ENCODE measurements at regions not wholly inside any gene's neighbourhood (a gene's known extent, or its start where the extent isn't known, plus 50 kb on each side); places are given as distances from the start of the nearest gene placed in this dataset.

GRCh38 chr9:25543806-25544205 is 134.4 kb downstream of the TUSC1 start:
- no peak overlapping the region for H3K9ac ChIP-seq (ENCODE audit: low read length)
- H3K9me3 ChIP-seq (ENCODE audit: control insufficient read depth, low read depth, low read length) = no peaks in the 10 kb centered on the region
- no peaks in the 10 kb centered on the region for H3K4me1 ChIP-seq (ENCODE audit: control insufficient read depth, low read depth, low read length)
- H3K27ac ChIP-seq (ENCODE audit: low read length) = no peak overlapping the region
- no peak overlapping the region for H3K4me3 ChIP-seq (ENCODE audit: low read length)
- no peaks in the 10 kb centered on the region for H3K36me3 ChIP-seq (ENCODE audit: control insufficient read depth, low read depth, low read length)
- H3K27me3 ChIP-seq (ENCODE audit: control insufficient read depth, insufficient read depth, low read length) = no peaks in the 10 kb centered on the region

DNA sequence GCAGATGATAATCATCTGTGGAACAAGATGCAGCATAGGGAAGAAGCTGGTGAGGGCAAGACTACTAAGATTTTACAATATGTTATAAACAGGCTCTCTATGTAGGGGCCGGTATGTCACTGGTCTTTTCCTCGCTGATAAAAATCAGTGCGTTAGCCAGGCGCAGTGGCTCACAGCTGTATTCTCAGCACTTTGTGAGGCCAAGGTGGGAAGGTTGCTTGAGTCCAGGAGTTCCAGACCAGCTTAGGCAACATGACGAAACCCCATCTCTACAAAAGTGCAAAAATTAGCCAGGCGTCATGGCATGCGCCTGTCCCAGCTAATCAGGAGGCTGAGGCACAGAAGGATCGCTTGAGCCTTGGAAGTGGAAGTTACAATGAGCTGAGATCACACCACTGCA is 135.9 kb downstream of the TUSC1 start:
- Histone ChIP-seq H3K36me3 (ENCODE audit: control insufficient read depth, low read depth, low read length) (no peaks in the 10 kb centered on the region), H3K9ac (ENCODE audit: low read length) (no peak overlapping the region), H3K27me3 (ENCODE audit: control insufficient read depth, insufficient read depth, low read length) (no peaks in the 10 kb centered on the region), H3K27ac (ENCODE audit: low read length) (no peak overlapping the region), H3K4me3 (ENCODE audit: low read length) (no peak overlapping the region), H3K9me3 (ENCODE audit: control insufficient read depth, low read depth, low read length) (no peaks in the 10 kb centered on the region), H3K4me1 (ENCODE audit: control insufficient read depth, low read depth, low read length) (peaks cover 11% of the 10 kb centered on the region)

DNA sequence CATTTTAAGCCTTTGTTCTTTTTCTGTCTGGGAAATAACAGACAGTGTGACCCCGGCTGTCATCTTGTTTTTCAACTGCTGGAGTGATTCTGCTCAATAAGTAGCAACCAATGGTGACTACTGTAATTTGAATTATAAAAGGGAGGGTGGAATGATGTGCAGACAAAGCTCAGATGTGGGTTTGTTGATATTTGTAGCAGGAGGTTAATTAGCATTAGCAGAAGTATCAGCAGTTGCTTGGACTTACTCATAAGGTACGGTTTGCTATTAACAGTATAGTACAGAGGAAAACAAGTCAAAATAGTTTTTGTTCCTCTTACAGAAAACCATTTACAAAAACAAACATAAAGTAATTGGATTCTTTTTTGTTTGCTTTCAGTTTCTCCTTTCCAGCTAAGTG is 140.4 kb downstream of the TUSC1 start:
- no peak overlapping the region for H3K9ac ChIP-seq (ENCODE audit: low read length)
- H3K36me3 ChIP-seq (ENCODE audit: control insufficient read depth, low read depth, low read length) = no peaks in the 10 kb centered on the region
- no peak overlapping the region for H3K4me3 ChIP-seq (ENCODE audit: low read length)
- no peak overlapping the region for H3K27ac ChIP-seq (ENCODE audit: low read length)
- H3K9me3 ChIP-seq (ENCODE audit: control insufficient read depth, low read depth, low read length) = no peaks in the 10 kb centered on the region
- no peaks in the 10 kb centered on the region for H3K27me3 ChIP-seq (ENCODE audit: control insufficient read depth, insufficient read depth, low read length)
- H3K4me1 ChIP-seq (ENCODE audit: control insufficient read depth, low read depth, low read length) = peaks cover 11% of the 10 kb centered on the region

DNA sequence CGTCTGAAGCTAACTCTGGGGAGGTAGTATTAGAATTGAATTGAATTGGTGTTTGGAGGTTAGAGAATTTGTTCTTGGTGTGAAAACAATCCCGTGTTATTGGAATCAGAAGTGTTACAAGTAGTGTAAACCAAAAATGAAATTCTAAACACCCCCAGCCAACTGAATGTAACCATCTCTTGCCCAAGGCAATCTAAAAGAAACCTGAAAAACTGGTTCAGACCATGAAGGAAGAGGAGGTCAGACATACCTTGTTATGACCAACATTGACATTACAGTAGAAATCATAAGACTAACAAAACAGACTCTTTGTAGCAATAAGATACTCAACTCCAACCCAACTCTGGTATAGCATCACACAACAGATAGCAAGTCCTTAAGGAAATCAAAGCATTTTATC is 159.0 kb downstream of the TUSC1 start:
- no peak overlapping the region for H3K27ac ChIP-seq (ENCODE audit: low read length)
- no peaks in the 10 kb centered on the region for H3K4me1 ChIP-seq (ENCODE audit: control insufficient read depth, low read depth, low read length)

DNA sequence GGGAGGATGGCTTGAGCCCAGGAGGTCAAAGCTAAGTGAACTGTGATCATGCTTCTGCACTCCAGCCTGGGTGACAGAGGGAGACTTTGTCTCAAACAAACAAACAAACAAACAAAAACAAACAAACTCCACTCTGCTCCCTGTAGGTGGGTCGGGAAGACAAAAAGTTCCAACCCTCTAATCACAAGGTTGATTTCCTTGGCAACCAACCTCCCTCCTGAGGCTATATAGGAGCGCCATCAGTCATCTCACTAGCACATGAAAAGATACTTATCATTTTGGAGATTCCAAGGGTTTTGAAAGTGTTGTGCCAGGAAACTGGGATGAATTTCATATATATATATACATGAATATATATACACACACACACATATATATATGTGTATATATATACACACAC is 160.5 kb downstream of the TUSC1 start:
- no peaks in the 10 kb centered on the region for H3K9me3 ChIP-seq (ENCODE audit: control insufficient read depth, low read depth, low read length)
- H3K4me3 ChIP-seq (ENCODE audit: low read length) = no peak overlapping the region
- no peak overlapping the region for H3K9ac ChIP-seq (ENCODE audit: low read length)
- no peaks in the 10 kb centered on the region for H3K27me3 ChIP-seq (ENCODE audit: control insufficient read depth, insufficient read depth, low read length)
- no peaks in the 10 kb centered on the region for H3K36me3 ChIP-seq (ENCODE audit: control insufficient read depth, low read depth, low read length)
- no peaks in the 10 kb centered on the region for H3K4me1 ChIP-seq (ENCODE audit: control insufficient read depth, low read depth, low read length)
- no peak overlapping the region for H3K27ac ChIP-seq (ENCODE audit: low read length)

More for the DNA sequence above, 159.0 kb downstream of the TUSC1 start:
- Histone ChIP-seq H3K9ac (ENCODE audit: low read length) (no peak overlapping the region), H3K36me3 (ENCODE audit: control insufficient read depth, low read depth, low read length) (no peaks in the 10 kb centered on the region), H3K4me3 (ENCODE audit: low read length) (no peak overlapping the region), H3K27me3 (ENCODE audit: control insufficient read depth, insufficient read depth, low read length) (no peaks in the 10 kb centered on the region), H3K9me3 (ENCODE audit: control insufficient read depth, low read depth, low read length) (no peaks in the 10 kb centered on the region)

- Histone ChIP-seq H3K27me3 (ENCODE audit: control insufficient read depth, insufficient read depth, low read length) (no peaks in the 10 kb centered on the region), H3K9me3 (ENCODE audit: control insufficient read depth, low read depth, low read length) (no peaks in the 10 kb centered on the region), H3K36me3 (ENCODE audit: control insufficient read depth, low read depth, low read length) (no peaks in the 10 kb centered on the region), H3K4me1 (ENCODE audit: control insufficient read depth, low read depth, low read length) (no peaks in the 10 kb centered on the region), H3K4me3 (ENCODE audit: low read length) (no peak overlapping the region), H3K9ac (ENCODE audit: low read length) (no peak overlapping the region), H3K27ac (ENCODE audit: low read length) (no peak overlapping the region)
Observed at GRCh38 chr9:25513509-25514033, 164.7 kb downstream of the TUSC1 start.

DNA sequence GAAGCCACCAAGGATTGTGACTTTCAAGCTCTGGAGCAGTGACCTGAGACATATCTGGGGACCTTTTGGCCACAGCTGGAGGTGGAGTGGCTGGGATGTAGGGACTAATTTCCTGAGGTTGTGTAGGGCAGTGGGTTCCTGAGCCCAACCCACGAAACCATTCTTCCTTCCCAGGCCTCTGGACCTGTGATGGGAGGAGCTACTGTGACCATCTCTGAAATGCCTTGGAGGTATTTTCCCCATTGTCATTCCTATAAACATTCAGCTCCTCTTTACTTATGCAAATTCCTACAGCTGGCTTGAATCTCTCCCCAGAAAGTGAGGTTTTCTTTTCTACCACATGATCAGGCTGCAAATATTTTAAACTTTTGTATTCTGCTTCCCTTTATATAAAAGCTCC is 172.6 kb downstream of the TUSC1 start:
- Histone ChIP-seq H3K36me3 (ENCODE audit: control insufficient read depth, low read depth, low read length) (no peaks in the 10 kb centered on the region), H3K9me3 (ENCODE audit: control insufficient read depth, low read depth, low read length) (peaks cover 15% of the 10 kb centered on the region), H3K4me3 (ENCODE audit: low read length) (no peak overlapping the region)

DNA sequence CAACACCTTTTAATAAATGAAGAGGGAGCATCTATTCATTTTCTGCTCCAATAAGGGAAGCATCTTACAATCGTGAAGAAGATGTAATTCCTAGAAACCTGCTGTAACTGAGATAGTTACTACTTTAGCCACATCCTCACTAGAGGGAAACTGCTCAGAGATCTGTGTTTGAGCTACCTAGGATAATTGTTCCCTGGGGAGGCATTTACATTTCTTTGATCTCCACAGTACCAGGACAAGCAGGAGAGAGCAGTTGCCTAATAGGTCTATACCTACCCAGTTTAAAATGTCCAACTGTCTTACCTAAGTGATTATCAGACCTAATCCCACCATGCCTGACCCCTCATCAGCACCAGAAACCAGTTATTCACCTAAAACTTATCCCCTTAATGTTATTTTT is 196.9 kb downstream of the TUSC1 start:
- no peak overlapping the region for H3K9ac ChIP-seq (ENCODE audit: low read length)
- H3K27ac ChIP-seq (ENCODE audit: low read length) = no peak overlapping the region
- H3K4me1 ChIP-seq (ENCODE audit: control insufficient read depth, low read depth, low read length) = peaks cover 3% of the 10 kb centered on the region
- H3K36me3 ChIP-seq (ENCODE audit: control insufficient read depth, low read depth, low read length) = no peaks in the 10 kb centered on the region
- H3K27me3 ChIP-seq (ENCODE audit: control insufficient read depth, insufficient read depth, low read length) = no peaks in the 10 kb centered on the region
- no peak overlapping the region for H3K4me3 ChIP-seq (ENCODE audit: low read length)
- H3K9me3 ChIP-seq (ENCODE audit: control insufficient read depth, low read depth, low read length) = no peaks in the 10 kb centered on the region

More for the DNA sequence above, 172.6 kb downstream of the TUSC1 start:
- Histone ChIP-seq H3K27ac (ENCODE audit: low read length) (no peak overlapping the region), H3K27me3 (ENCODE audit: control insufficient read depth, insufficient read depth, low read length) (no peaks in the 10 kb centered on the region), H3K4me1 (ENCODE audit: control insufficient read depth, low read depth, low read length) (no peaks in the 10 kb centered on the region), H3K9ac (ENCODE audit: low read length) (no peak overlapping the region)

DNA sequence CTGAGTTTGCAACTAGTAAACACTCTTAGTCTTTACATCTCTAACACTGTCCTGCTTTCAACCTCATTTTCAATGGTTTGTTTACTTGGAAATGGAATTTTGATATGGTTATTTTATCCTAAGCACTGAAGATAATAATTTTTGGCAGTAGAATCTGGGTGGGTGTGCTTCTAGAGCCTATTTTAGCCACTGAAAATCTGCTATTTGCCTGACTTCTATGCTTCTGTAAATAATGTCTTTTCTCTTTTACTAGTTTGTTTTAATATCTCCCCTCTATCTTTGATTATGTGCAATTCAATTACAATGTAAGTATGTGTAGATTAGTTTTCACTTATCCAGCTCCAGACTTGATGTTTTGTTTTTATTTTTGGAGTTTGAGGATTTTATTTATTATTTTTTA is 197.5 kb downstream of the TUSC1 start:
- Histone ChIP-seq H3K4me3 (ENCODE audit: low read length) (no peak overlapping the region), H3K9ac (ENCODE audit: low read length) (no peak overlapping the region), H3K36me3 (ENCODE audit: control insufficient read depth, low read depth, low read length) (no peaks in the 10 kb centered on the region), H3K27ac (ENCODE audit: low read length) (no peak overlapping the region), H3K27me3 (ENCODE audit: control insufficient read depth, insufficient read depth, low read length) (no peaks in the 10 kb centered on the region), H3K4me1 (ENCODE audit: control insufficient read depth, low read depth, low read length) (peaks cover 3% of the 10 kb centered on the region), H3K9me3 (ENCODE audit: control insufficient read depth, low read depth, low read length) (no peaks in the 10 kb centered on the region)

- H3K36me3 ChIP-seq (ENCODE audit: control insufficient read depth, low read depth, low read length) = no peaks in the 10 kb centered on the region
- no peak overlapping the region for H3K4me3 ChIP-seq (ENCODE audit: low read length)
- H3K9ac ChIP-seq (ENCODE audit: low read length) = no peak overlapping the region
- H3K27ac ChIP-seq (ENCODE audit: low read length) = no peak overlapping the region
- no peaks in the 10 kb centered on the region for H3K4me1 ChIP-seq (ENCODE audit: control insufficient read depth, low read depth, low read length)
- H3K9me3 ChIP-seq (ENCODE audit: control insufficient read depth, low read depth, low read length) = peaks cover 2% of the 10 kb centered on the region
- H3K27me3 ChIP-seq (ENCODE audit: control insufficient read depth, insufficient read depth, low read length) = no peaks in the 10 kb centered on the region
Observed at GRCh38 chr9:25472681-25473080, 205.6 kb downstream of the TUSC1 start.

- no peak overlapping the region for H3K27ac ChIP-seq (ENCODE audit: low read length)
- no peaks in the 10 kb centered on the region for H3K27me3 ChIP-seq (ENCODE audit: control insufficient read depth, insufficient read depth, low read length)
- H3K9ac ChIP-seq (ENCODE audit: low read length) = no peak overlapping the region
- no peaks in the 10 kb centered on the region for H3K36me3 ChIP-seq (ENCODE audit: control insufficient read depth, low read depth, low read length)
- H3K9me3 ChIP-seq (ENCODE audit: control insufficient read depth, low read depth, low read length) = peaks cover 2% of the 10 kb centered on the region
- H3K4me3 ChIP-seq (ENCODE audit: low read length) = no peak overlapping the region
- H3K4me1 ChIP-seq (ENCODE audit: control insufficient read depth, low read depth, low read length) = no peaks in the 10 kb centered on the region
Observed at GRCh38 chr9:25472085-25472607, 206.1 kb downstream of the TUSC1 start.

GRCh38 chr9:25461416-25461815 is 216.8 kb downstream of the TUSC1 start:
- Histone ChIP-seq H3K27ac (ENCODE audit: low read length) (no peak overlapping the region), H3K4me3 (ENCODE audit: low read length) (no peak overlapping the region), H3K9ac (ENCODE audit: low read length) (no peak overlapping the region), H3K9me3 (ENCODE audit: control insufficient read depth, low read depth, low read length) (no peaks in the 10 kb centered on the region), H3K4me1 (ENCODE audit: control insufficient read depth, low read depth, low read length) (no peaks in the 10 kb centered on the region), H3K27me3 (ENCODE audit: control insufficient read depth, insufficient read depth, low read length) (no peaks in the 10 kb centered on the region), H3K36me3 (ENCODE audit: control insufficient read depth, low read depth, low read length) (no peaks in the 10 kb centered on the region)

Data from iPS-18a (cell line).